GM18498 (cell line): ENCODE measurements at regions not wholly inside any gene's neighbourhood (a gene's known extent, or its start where the extent isn't known, plus 50 kb on each side); places are given as distances from the start of the nearest gene placed in this dataset.

Experiments
- ATAC-seq: cut with Tn5 transposase; IDR thresholded peaks from one replicate; pipeline ENCODE4 v1.9.1; 2021; ENCODE audit warnings: mild to moderate bottlenecking, moderate library complexity; ENCODE audit not compliant: unreplicated experiment

- no peak for ATAC-seq
Observed at GRCh38 chr14:86601813-86602212, 1071.9 kb downstream of the FLRT2 start.

GRCh38 chr14:86597279-86597678 lies 1067.3 kb downstream of the FLRT2 start:
- no peak for ATAC-seq

GRCh38 chr14:86596024-86596423 lies 1066.1 kb downstream of the FLRT2 start:
- no peak for ATAC-seq

DNA sequence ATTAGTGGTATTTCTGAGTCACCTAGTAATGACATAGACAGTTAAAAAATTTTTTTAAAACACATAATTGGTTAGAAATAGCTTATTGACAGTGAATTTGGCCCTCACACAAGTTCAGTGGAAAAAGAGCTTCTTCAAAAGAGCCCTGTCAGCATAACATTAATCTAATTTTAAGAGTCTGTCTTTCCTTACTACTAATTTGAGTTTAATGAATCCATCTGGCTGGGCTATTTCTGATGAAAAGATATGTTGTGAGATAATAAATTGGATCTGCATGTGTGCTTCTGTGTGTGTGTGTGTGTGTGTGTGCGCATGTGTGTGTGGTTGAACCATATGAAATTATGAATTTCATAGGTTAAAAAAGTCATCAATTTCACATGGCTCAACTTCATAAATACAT lies 1045.2 kb downstream of the FLRT2 start:
- ATAC-seq = no peak

- ATAC-seq = no peak
Observed at GRCh38 chr14:86574778-86575129, 1044.8 kb downstream of the FLRT2 start.

- no peak for ATAC-seq
Observed at GRCh38 chr14:86574051-86574777, 1044.3 kb downstream of the FLRT2 start.

- ATAC-seq = no peak
Observed at GRCh38 chr14:86570371-86570770, 1040.4 kb downstream of the FLRT2 start.

GRCh38 chr14:86543521-86543920 lies 1013.6 kb downstream of the FLRT2 start:
- ATAC-seq = no peak

- no peak for ATAC-seq
Observed at GRCh38 chr14:86541972-86542371, 1012.0 kb downstream of the FLRT2 start.

- no peak for ATAC-seq
Observed at GRCh38 chr14:86540636-86541247, 1010.8 kb downstream of the FLRT2 start.

DNA sequence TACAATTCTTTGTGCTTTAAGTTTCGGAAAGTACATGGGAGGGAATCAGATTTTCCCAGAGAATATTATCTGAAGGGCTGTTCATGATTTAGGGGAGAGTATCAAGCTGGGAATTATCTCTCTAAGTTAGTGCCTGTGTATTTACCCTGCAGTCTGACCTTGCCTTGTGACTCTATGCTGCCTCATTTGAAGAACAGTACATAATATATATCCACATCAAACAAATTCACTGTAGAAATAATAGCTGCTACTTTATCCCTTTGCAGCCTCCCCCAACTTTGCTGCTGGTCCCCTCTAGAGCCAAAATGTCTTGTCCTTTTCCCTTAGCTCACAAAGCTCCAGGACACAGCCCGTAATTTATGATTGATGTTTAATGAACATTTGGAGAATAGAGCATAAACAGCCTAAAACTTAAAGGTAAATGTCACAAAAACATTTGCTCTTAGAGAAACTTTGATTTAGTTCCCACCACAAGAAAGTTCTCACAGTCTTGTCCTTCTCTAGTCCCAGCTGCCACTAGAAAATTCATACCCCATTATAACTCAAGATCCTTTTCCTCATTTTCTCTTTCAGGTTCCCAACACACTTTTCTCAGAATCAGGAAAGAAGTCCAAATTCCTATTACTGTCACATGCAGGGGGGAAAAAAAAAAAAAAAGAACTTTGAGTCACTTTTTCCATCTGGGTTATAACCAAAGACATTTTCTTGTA lies 1009.6 kb downstream of the FLRT2 start:
- ATAC-seq = no peak

GRCh38 chr14:86533834-86534233 lies 1003.9 kb downstream of the FLRT2 start:
- ATAC-seq = no peak

- no peak for ATAC-seq
Observed at GRCh38 chr14:86532219-86532618, 1002.3 kb downstream of the FLRT2 start.

DNA sequence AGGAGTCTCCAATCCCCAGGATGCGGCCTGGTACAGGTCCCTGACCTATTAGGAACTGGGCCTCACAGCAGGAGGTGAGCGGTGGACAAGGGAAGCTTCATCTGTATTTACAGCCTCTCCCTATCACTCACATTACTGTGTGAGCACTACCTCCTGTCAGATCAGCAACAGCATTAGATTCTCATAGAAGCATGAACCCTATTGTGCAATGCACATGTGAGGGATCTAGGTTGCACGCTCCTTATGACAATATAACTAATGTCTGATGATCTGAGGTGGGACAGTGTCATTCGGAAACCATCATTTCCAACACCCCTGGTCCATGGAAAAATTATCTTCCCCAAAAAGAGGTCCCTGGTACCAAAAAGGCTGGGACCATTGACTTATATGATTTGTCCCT lies 1000.5 kb downstream of the FLRT2 start:
- no peak for ATAC-seq

- ATAC-seq = no peak
Observed at GRCh38 chr14:86527312-86527711, 997.4 kb downstream of the FLRT2 start.

- no peak for ATAC-seq
Observed at GRCh38 chr14:86525673-86526072, 995.7 kb downstream of the FLRT2 start.

DNA sequence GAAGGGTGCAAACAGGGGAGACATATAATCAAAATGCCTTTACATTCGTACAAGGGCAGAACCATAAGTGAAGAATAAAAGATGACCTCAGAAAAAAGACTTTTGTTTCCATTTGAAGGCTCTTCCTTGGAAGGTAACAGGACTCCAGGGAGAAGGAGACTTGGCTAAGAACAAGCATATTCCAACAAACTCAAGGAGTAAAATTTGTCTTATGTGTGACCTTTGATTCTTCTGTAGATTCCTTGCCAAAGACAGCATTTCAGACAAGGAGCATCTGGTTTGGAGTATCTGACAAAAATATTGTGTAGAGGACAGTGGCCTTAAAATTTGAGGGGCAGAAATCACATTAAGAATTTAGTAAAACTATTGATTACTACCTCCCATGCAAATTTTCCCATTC lies 991.9 kb downstream of the FLRT2 start:
- no peak for ATAC-seq

GRCh38 chr14:86521031-86521730 lies 991.2 kb downstream of the FLRT2 start:
- no peak for ATAC-seq

DNA sequence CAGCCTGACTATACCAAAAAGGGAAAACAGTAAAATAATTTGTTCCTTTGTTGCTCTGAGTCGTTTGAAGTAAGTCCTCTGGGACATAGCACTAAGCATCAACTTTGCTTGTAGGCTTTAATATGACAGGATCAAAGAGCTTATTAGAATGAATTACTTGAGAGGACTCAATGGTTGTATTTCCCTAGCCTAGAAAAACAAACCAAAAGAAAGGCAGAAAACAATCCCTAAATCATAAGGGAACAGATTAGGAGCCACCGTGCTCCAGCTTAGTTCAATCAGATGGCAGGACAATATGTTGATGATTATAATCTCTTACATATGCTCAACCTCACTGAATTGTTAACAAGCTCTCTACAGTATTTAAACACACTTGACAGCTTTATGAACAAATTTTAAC lies 988.4 kb downstream of the FLRT2 start:
- no peak for ATAC-seq

- ATAC-seq = no peak
Observed at GRCh38 chr14:86515195-86515594, 985.3 kb downstream of the FLRT2 start.

DNA sequence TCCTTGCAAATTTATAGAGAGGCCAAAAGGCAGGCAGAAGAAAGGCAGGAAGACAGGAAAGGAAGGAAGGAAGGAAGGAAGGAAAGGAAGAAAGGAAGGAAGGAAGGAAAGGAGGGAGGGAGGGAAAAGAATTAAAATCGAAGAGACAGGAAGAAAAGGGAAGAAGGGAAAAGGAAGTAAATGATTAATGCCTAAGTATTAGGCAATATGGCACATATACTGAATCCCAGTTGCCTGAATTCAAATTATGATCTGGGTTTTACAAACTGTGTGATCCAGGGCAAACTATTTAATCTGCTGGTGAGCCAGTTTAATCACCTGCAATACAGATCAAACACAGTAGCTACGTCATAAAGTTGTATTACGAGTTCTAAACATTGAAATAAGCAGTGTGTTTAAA lies 983.6 kb downstream of the FLRT2 start:
- ATAC-seq = no peak

DNA sequence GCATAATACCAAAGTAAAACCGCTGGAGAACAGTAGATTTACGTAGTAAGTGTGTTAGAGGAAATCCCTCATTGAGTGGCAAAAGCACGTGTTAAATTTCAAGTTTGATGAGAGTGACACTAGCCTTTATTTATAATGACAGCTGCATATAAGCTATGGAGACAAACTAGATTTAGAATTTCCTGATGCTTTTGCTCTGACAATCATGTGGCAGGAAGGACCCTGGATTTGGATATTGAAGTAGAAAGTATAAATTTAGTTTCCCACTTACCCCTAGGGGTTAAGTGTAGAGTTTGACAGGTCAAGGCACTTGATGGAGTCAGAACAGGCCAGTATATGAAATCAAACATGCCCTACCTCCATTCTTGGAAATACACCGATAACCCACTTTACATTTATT lies 983.1 kb downstream of the FLRT2 start:
- no peak for ATAC-seq
